Gastrocnemius medialis (tissue), 4 donors: ENCODE measurements at regions not wholly inside any gene's neighbourhood (a gene's known extent, or its start where the extent isn't known, plus 50 kb on each side); places are given as distances from the start of the nearest gene placed in this dataset.

Source experiments
- ATAC-seq, 2 donors: fragments of 150-250 bp; one replicate each; pipeline ENCODE4 v1.9.1; 2016
- DNase-seq, 2 donors: peaks; one replicate each; pipeline ENCODE4 v3.0.0-alpha.2; 2019
- H3K27ac ChIP-seq, 4 donors: fragments of 200-600 bp; sonication (generic); 1 replicate in 1 of 4; 2 replicates in 3 of 4; pipeline ENCODE4 v1.5.1; 2016 to 2018; ENCODE audit warnings: mild to moderate bottlenecking in 2 of 4, moderate library complexity in 1 of 4
- H3K27me3 ChIP-seq, 3 donors: fragments of 200-600 bp; sonication (generic) in 2 of 3; 1 replicate in 1 of 3; 2 replicates in 2 of 3; pipeline versions ENCODE4 v1.5.1 to v1.6.0; 2016 to 2019; ENCODE audit warnings: mild to moderate bottlenecking in 1 of 3, moderate library complexity in 1 of 3
- H3K36me3 ChIP-seq, 2 donors: fragments of 200-600 bp; sonication (generic) in 1 of 2; one replicate each; pipeline ENCODE4 v1.5.1; 2017 to 2018
- H3K4me1 ChIP-seq, 2 donors: fragments of 200-600 bp; sonication (generic) in 1 of 2; one replicate each; pipeline ENCODE4 v1.5.1; 2016 to 2017; ENCODE audit warnings: mild to moderate bottlenecking in 2 of 2
- H3K4me3 ChIP-seq, 4 donors: fragments of 200-600 bp; sonication (generic) in 3 of 4; 1 replicate in 1 of 4; 2 replicates in 3 of 4; pipeline ENCODE4 v1.5.1; 2016 to 2019; ENCODE audit warnings: mild to moderate bottlenecking in 2 of 4
- H3K9me3 ChIP-seq, 3 donors: fragments of 200-600 bp; sonication (generic) in 2 of 3; 1 replicate in 1 of 3; 2 replicates in 2 of 3; pipeline ENCODE4 v1.5.1; 2016 to 2019
- POLR2A ChIP-seq, 2 donors: fragments of 450-650 bp; IDR thresholded peaks; one replicate each; pipeline ENCODE4 v1.6.1; 2017; ENCODE audit warnings: antibody characterized with exemption in 2 of 2, mild to moderate bottlenecking in 2 of 2, moderate library complexity in 2 of 2
- in situ Hi-C, 4 donors: fragments of 200-750 bp; cut with MboI; loops; one replicate each; pipeline versions ENCODE4 v1.15.0 to v1.8.0; 2017; ENCODE audit warnings: low sequenced_read_pairs in 4 of 4
- intact Hi-C: fragments of 100-400 bp; cut with DNase I; formaldehyde crosslinking; loops from one replicate; pipeline ENCODE4 v1.15.1; 2023; ENCODE audit warnings: low total_unique reads
- TF ChIP-seq, protein P1 (sequence below), 5 experiments: fragments of 450-650 bp in 3 of 5; fragments of 200-600 bp in 2 of 5; sonication (generic) in 2 of 5; IDR thresholded peaks in 4 of 5; conservative IDR thresholded peaks in 1 of 5; 1 replicate in 4 of 5; 2 replicates in 1 of 5; pipeline ENCODE4 v1.5.1; 2016 to 2019; ENCODE audit warnings: antibody characterized with exemption in 5 of 5, mild to moderate bottlenecking in 3 of 5, moderate library complexity in 3 of 5

DNA sequence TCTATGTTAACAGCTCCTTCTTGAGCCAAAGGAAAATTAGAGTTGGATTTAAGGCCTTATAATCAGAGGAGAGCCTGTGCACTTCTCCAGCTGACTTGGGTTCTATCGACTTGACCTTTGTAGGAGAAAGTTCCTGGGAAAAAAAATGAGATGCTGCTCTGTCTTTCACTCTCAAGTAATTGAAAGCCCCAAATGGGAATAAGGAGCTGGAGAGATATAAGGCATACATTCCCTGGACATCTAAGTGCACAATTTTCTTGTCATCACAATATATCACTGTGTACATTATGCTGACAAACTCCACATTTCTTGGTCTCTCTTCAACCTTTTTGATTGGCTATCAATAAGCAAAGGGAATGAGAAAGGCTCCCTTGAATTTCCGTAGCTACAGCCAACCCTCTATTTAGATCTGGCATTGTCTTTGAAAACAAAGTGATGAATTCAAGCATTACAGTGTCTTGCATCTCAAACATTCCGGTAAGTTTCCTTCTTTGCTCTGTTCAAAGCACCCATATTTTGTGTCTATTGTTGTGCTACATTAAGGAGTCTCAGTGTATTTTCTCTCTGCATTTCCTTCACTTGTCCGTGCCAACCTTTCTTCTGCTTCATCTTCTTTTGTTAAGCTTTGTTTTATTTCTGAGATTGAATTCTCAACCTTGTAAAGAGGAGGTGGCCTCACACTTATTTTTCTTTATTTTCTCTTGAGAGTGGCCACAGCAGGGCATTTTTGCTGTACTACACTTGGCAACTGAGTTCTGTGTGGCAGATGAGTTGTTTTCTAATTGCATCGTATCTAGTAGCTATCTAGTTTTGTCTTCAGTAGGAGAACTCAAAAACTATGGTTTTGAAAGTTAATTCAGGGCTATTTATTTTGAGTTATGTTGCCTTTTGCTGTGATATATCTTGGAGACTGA lies 450.3 kb upstream of the MAN1A1 start:
- H3K27me3 ChIP-seq: no peaks in the 10 kb centered on the region
- H3K36me3 ChIP-seq: no peaks in the 10 kb centered on the region
- no peaks in the 10 kb centered on the region for H3K9me3 ChIP-seq
- no peak overlapping the region for H3K4me3 ChIP-seq
- ATAC-seq (no peak), DNase-seq (no peak)
- no peaks in the 10 kb centered on the region for H3K4me1 ChIP-seq
- in situ Hi-C loops: no loop called here
- TF ChIP-seq POLR2A (IDR thresholded peaks at IDR 0.05): no peak
- TF ChIP-seq, protein P1, sequence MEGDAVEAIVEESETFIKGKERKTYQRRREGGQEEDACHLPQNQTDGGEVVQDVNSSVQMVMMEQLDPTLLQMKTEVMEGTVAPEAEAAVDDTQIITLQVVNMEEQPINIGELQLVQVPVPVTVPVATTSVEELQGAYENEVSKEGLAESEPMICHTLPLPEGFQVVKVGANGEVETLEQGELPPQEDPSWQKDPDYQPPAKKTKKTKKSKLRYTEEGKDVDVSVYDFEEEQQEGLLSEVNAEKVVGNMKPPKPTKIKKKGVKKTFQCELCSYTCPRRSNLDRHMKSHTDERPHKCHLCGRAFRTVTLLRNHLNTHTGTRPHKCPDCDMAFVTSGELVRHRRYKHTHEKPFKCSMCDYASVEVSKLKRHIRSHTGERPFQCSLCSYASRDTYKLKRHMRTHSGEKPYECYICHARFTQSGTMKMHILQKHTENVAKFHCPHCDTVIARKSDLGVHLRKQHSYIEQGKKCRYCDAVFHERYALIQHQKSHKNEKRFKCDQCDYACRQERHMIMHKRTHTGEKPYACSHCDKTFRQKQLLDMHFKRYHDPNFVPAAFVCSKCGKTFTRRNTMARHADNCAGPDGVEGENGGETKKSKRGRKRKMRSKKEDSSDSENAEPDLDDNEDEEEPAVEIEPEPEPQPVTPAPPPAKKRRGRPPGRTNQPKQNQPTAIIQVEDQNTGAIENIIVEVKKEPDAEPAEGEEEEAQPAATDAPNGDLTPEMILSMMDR (IDR thresholded peaks at IDR 0.05 in 4 of 5, conservative IDR thresholded peaks at IDR 0.05 in 1 of 5): no peak
- H3K27ac ChIP-seq: no peak overlapping the region
- intact Hi-C loops: no loop called here

DNA sequence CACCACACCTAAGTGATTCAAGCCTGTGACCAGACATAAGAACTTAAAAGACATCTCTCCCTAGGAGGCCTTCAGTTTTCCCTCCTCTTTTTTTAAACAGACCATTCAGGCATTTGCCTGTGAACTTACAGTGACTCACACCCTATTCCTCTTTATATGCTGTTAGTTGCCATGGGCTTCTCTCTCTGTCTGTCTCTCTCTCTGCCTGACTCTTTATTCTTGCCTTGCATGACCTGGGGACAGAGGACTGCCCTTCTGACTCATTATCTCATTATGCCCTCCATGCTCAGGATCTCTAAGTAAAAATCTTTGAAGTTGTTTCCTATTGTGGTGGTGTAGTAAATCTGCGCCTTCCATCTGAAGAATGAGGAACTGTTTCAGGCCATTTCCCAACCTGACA lies 442.2 kb upstream of the MAN1A1 start:
- Histone ChIP-seq H3K4me1 (no peaks in the 10 kb centered on the region), H3K27ac (no peak overlapping the region), H3K4me3 (no peak overlapping the region), H3K9me3 (no peaks in the 10 kb centered on the region), H3K27me3 (no peaks in the 10 kb centered on the region), H3K36me3 (no peaks in the 10 kb centered on the region)
- intact Hi-C loops (no loop called here), in situ Hi-C loops (no loop called here)
- DNase-seq (no peak), ATAC-seq (no peak)
- TF ChIP-seq POLR2A (IDR thresholded peaks at IDR 0.05): no peak
- TF ChIP-seq, protein P1 (IDR thresholded peaks at IDR 0.05 in 4 of 5, conservative IDR thresholded peaks at IDR 0.05 in 1 of 5): no peak

DNA sequence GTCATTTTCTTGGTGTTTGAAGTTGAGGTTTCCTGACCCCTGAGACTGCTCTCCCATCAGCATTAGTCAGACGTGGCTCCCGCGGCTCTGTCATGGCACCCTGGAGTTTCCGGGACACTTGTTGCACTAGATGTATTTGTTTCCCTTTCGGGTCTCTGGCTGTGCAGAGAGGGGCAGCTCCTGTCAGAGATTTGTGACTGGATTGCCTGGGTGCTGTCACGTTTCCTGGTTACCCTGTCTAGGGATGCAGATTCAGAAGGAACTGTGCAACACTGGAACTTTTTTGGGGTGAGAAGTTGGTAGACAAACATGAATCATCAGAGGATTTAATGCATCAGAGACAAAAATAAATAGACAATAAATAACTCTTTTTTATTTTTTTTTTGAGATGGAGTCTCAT lies 431.8 kb upstream of the MAN1A1 start:
- DNase-seq: no peak
- H3K4me3 ChIP-seq: no peak overlapping the region
- in situ Hi-C loops (no loop called here), intact Hi-C loops (no loop called here)
- no peak overlapping the region for H3K27ac ChIP-seq
- H3K4me1 ChIP-seq: no peaks in the 10 kb centered on the region
- TF ChIP-seq, protein P1 (IDR thresholded peaks at IDR 0.05 in 4 of 5, conservative IDR thresholded peaks at IDR 0.05 in 1 of 5): no peak
- TF ChIP-seq POLR2A (IDR thresholded peaks at IDR 0.05): no peak
- no peaks in the 10 kb centered on the region for H3K36me3 ChIP-seq
- no peaks in the 10 kb centered on the region for H3K9me3 ChIP-seq
- ATAC-seq: no peak
- H3K27me3 ChIP-seq: no peaks in the 10 kb centered on the region

DNA sequence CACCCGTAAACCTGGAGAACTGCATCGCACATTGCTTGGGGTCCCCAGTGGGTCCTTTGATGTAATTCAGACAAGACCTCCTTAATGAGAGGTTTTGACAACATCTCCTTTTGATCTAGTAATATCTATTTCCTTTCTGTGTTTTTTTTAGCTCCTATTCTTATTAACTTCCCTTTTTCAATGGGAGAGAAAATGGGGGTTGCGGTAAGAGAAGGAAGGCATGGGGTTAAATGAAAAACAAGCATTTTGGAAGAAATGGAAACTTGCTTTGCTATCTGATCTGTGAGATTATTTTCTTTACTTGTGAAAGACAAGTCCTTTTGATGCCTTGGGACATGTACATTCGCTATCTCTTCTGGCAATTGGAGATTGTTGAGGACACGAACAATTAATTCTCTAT lies 418.6 kb upstream of the MAN1A1 start:
- Histone ChIP-seq H3K9me3 (no peaks in the 10 kb centered on the region), H3K27me3 (no peaks in the 10 kb centered on the region), H3K4me1 (no peaks in the 10 kb centered on the region), H3K27ac (no peak overlapping the region), H3K4me3 (no peak overlapping the region), H3K36me3 (no peaks in the 10 kb centered on the region)
- intact Hi-C loops (no loop called here), in situ Hi-C loops (no loop called here)
- no peak for TF ChIP-seq POLR2A (IDR thresholded peaks at IDR 0.05)
- no peak for DNase-seq
- ATAC-seq: no peak

DNA sequence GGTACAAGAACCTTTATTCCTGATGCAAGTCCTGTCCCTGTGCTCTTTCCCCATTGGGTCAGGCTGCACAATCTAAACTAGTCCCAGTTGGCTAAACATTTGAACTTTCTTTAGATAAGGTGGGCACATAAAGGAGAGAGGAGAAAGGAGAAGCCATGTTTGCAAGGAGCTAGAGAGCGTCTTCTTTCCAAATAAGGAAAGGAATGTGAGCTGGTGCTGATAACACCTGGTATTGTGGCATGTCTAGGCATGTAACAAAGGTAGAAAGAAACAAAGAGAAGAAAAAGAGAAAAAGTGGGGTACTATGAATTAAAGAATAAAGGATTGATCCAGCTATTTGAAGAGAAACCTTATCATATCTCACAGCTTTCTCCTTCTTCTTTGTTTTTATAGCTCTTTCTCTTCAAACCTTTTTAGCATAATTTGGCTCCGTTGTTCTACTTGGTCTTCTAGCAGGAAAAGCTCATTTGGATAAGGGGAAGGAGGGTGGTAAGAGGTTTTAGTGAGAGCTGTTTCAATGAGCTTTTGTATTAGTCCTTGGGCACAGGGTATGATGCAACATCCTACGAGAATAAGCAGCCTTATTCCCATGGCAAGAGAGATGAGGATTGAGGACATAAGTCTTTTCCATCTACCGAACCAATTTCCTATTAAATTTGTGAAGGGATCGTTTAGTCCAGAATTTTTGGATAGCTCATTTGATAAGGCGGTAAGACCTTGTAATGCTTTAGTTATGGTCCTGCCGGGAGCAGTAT lies 415.5 kb upstream of the MAN1A1 start:
- DNase-seq (no peak), ATAC-seq (no peak)
- TF ChIP-seq, protein P1 (IDR thresholded peaks at IDR 0.05 in 4 of 5, conservative IDR thresholded peaks at IDR 0.05 in 1 of 5): no peak
- TF ChIP-seq POLR2A (IDR thresholded peaks at IDR 0.05): no peak
- intact Hi-C loops: no loop called here
- H3K4me3 ChIP-seq: no peak overlapping the region
- no peaks in the 10 kb centered on the region for H3K27me3 ChIP-seq
- H3K36me3 ChIP-seq: no peaks in the 10 kb centered on the region
- in situ Hi-C loops: no loop called here
- no peak overlapping the region for H3K27ac ChIP-seq
- H3K9me3 ChIP-seq: no peaks in the 10 kb centered on the region
- no peaks in the 10 kb centered on the region for H3K4me1 ChIP-seq
